HPDE6-E6E7 (cell line): ENCODE measurements at regions not wholly inside any gene's neighbourhood (a gene's known extent, or its start where the extent isn't known, plus 50 kb on each side); places are given as distances from the start of the nearest gene placed in this dataset.
A peak's percentile ranks its signal among the peaks of the same experiment; 100 is the strongest.
"Not testable (repeated sequence)": the region's sequence is repeated elsewhere in the genome, so short reads cannot be mapped to it uniquely, and the experiment has no call there.

Experiments
- DNase-seq: peaks from one replicate; pipeline ENCODE4 v3.0.0; 2011; ENCODE audit warnings: missing footprints; ENCODE audit errors: extremely low spot score

GRCh38 chr22:45061332-45061731 lies 51.5 kb upstream of the PHF21B start:
- DNase-seq: no peak

DNA sequence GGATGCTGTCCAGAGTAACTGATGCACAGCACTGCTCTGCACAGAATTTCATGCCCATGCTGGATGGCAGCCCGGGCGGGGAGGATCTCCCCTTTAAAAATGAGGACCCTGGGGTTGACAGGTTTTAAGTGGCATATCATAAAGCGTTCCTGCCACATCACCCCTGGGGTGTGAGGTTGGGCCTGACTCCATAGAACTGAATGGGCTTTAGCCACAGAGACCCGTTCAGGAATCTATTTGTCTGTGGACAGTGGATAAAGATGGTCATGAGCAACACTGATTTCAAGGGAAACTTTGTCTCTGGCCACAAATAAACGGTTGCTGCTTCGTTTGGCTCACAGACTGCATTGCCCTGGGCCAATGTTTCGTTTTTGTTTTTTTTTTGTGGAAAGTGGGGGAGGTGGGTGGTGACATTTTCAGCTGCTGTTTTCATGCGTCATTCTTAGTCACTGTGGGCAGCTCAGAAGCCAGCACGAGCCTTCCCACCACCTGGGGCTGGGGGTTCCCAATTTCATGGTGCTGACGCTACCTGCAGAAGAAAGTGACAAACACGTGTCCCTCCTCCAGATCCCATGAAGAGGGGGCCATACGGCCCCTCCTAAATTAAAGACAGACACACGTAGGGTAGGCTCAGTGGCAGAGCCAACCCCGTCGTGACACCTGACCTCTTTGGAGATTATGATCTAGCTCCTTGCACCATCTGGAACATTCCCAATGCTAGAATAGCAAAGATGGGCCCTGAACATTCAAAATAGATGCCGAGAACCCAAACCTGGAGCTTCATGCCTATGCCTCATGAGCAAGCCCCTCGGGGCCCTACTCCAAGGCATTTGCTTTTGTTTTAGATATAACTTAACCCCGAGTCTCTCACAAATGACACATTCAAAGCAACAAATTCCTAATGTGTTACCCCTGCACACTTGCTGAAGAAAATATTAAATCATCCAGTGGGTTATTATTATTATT lies 54.8 kb upstream of the PHF21B start:
- DNase-seq: peak; percentile 50

GRCh38 chr22:45065726-45066125 lies 55.9 kb upstream of the PHF21B start:
- DNase-seq: no peak

GRCh38 chr22:45067731-45068130 lies 57.9 kb upstream of the PHF21B start:
- DNase-seq: no peak

- DNase-seq: peak; percentile 54
Measured at GRCh38 chr22:45069925-45070324, 60.1 kb upstream of the PHF21B start.

GRCh38 chr22:45071618-45072017 lies 61.8 kb upstream of the PHF21B start:
- DNase-seq: no peak

GRCh38 chr22:45072322-45072903 lies 62.6 kb upstream of the PHF21B start:
- DNase-seq: peak; percentile 87

DNA sequence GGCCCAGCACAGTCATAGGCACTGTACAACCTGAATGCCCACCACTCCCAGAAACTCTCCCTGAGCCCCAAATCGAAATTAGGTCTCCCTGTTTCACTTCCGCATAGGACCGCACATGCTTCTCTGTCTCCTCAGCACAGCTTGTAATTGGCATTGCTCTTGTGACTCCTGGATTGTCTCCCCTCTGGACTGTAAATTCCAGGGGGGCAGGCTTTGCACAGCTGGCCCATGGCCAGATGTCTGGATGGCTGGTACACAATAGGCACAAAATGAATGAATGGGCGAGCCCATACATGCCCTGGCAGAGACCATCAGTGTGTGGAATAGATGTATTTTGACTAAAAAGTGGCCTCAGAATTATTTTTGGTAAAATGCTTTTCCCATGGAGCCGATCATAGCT lies 63.3 kb upstream of the PHF21B start:
- no peak for DNase-seq

GRCh38 chr22:45077286-45077685 lies 67.5 kb upstream of the PHF21B start:
- DNase-seq: no peak

DNA sequence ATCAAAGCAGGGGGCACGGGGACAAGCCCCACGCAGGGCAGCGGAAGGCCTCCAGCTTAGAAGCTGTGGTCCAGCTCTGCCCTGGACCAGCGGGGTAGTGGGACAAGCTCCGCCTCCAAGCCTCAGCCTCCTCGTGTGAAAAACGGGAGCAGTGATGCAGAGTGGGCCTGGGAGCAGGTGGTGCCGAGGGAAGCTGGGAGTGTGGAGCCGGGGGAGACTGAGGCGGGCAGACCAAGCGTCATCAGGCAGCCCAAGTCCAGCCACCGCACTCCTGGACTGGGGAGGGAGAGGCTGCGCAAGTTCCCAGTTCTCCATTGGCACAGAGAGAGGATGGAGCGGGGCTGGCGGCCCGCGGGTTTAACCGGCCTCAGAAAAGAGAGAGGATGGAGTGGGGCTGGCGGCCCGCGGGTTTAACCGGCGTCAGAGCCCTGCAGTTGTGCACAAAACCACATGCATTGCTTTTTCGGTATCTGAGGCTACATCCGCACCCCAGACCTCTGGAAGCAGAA lies 68.1 kb upstream of the PHF21B start:
- no peak for DNase-seq

GRCh38 chr22:45082795-45083194 lies 73.0 kb upstream of the PHF21B start:
- DNase-seq: no peak

DNA sequence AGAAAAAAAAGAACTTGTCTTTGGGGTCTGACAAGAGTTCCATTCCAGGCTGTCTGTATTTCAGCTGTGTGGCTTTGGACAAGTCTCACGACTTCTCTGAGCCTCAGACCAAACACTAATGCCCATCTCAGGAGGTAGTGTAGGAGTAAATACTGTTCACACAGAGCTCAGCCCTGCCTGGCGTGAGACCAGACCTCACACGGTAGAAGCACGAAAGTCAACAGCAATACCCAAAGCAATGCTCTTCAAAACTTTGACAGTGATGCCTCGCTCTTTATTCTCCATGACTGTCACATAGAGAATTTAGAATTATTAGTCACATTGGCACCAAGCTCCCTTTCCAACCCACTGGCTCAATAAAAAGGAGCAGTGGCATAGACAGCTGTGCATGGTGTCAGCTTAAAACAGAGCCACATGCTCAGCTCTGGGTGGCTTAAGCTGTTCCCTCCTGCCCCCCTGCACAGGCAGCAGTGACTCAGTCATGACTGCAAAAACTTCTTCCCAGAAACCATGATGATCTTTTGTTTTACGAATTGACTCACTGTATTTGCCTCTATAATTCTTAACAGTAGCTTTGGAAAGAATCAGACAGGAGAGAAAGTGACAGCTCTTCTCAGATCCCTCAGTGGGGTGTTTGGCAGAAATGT lies 74.0 kb upstream of the PHF21B start:
- DNase-seq: no peak

- DNase-seq: no peak
Measured at GRCh38 chr22:45084400-45084920, 74.7 kb upstream of the PHF21B start.

DNA sequence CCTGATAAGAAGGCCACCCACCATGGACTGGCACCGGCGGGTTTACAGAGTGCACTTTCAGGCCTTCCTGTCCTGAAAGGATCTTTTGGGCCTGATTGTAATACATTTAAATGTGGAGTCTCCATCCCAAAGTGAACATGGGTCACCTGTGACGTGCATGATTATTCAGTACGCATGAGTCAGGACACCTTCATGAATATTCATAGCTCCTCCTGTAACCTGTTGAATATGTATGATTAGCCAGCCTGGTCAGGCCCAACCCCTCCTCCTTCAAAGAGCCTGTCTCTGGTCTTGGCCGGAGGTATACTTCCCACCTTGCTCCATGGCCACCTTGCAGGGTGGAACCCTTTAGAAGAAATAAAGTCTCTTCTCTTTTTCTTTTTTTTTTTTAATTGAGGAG lies 75.9 kb upstream of the NUP50 start:
- DNase-seq: no peak

DNA sequence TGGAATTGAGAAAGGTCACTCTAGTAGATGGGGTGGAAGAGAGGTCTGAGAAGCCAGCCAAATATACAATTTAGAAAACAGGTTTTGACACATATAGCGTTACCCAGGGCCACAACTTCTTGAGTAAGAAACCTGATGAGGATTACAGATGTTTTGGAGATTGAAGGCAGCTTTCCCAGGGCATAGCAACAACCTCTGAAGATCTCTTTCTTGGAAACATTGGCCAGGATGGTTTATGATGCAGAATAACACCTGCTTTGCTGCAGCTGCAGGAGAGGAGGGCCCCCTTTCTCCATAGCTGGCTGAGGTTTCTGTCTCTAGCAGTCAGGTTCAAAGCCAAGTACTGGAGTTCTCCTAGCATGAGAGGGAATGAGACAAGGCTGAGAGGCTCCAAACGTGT lies 75.1 kb upstream of the NUP50 start:
- DNase-seq: no peak

- no peak for DNase-seq
Measured at GRCh38 chr22:45090497-45090910, 73.2 kb upstream of the NUP50 start.

DNA sequence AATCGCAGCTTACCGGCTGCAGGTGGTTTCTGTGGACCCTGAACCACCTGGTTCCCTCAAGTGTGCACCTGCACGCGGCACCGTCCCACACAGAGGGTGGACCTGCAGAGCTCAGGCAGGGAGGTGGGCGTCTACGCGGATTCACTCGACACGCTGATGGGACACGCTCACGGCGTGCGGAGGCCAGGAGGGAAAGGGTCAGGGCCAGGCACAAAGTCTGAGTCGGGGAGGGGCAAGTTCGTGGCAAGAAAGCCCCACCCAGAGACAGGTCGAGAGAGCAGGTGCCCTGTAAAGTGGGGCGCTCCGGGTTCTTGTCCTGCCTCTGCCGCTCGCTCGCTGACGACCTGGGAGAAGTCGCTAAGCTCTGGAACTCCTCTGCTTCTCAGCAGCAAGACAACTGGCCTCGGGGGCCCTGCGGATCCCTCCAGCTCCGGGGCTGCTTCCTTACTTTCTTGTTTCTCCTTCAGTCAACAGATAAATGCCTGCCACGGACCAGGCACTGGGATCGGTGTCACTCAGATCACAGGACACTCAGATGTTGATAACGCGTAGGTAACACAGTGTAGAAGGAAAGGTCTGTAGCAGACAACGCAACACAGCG lies 72.4 kb upstream of the NUP50 start:
- no peak for DNase-seq

DNA sequence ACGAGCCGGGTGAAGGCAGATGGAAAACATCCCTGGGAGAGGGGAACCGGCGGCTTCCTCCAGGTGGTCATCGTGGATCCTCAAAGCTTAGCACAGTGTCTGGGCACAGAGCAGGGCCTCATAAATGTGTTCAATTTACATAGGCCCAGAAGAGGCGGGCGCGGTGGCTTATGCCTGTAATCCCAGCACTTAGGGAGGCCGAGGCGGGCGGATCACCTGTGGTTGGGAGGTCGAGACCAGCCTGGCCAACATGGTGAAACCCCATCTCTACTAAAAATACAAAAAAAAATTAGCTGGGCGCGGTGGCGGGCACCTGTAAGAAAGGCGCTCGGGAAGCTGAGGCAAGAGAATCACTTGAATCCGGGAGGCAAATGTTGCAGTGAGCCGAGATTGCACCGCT lies 71.8 kb upstream of the NUP50 start:
- DNase-seq: not testable (repeated sequence)

DNA sequence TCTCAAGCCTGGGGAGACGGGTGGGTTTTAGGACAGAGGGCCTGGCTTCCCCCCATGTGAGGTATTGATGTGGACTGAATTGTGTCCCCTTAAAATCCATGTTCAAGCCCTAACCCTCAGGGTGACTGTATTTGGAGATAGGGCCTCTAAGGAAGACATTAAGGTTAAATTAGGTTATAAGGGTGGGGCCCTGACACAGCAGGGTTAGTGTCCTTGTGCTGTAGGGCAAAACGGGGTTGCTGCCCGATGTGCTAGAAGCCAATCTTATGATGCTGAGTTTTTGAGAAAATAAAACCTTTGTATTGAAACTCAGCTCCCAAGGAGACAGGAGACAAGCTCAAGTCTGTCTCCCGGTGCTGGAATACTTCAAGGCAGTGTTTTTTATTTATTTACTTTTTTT lies 71.1 kb upstream of the NUP50 start:
- DNase-seq: no peak

GRCh38 chr22:45093609-45094008 lies 70.1 kb upstream of the NUP50 start:
- DNase-seq: no peak

DNA sequence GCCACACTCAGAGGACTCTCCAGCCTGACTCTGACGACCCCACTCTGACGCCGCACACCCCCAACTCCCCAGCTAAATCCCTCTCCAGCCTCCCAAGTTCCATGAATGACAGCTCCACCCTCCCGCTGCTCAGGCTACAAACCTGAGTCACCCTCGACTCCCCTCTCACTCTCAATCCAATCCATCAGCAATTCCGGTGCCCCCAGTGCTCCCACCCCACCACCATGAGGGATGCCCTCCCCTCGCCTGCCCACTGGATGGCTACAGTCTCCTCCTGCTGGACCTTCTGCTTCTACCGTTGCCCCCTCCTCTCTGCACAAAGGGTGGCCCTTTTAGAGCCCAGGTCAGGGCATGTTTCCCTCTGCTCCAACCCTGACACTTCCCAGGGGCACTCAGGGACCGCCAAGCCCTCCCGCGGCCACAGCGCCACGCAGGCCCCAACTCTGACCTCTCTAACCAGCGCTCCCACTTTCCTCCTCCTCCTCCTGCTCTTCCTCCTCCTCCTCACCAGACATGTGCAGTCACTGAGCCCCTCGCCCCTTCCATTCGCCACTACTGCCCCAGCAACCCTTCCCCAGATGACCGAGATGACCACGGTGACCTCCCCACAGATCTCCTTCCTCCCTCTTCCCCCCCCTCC lies 69.5 kb upstream of the NUP50 start:
- no peak for DNase-seq
